IMR-90 (cell line): ENCODE measurements at regions not wholly inside any gene's neighbourhood (a gene's known extent, or its start where the extent isn't known, plus 50 kb on each side); places are given as distances from the start of the nearest gene placed in this dataset.

ENCODE experiments used
- ATAC-seq: fragments of 200-7000 bp; cut with Tn5 transposase; 2 replicates; pipeline ENCODE4 v1.9.1; 2020; ENCODE audit warnings: low read depth, mild to moderate bottlenecking, moderate library complexity
- BruUV-seq: library from RNA; stranded (reverse); fragments of 400-500 nt; replicated peaks from 2 replicates; lab custom pipeline; 2021; lab: Mats Ljungman, UMichigan
- CTCF ChIA-PET: fragments of 300-600 bp; formaldehyde crosslinking; extraction: SDS; loops from one replicate; lab custom pipeline; 2021; ENCODE audit warnings: antibody characterized with exemption; lab: Yijun Ruan, JAX
- POLR2A ChIA-PET: fragments of 300-600 bp; sonication (Branson Sonifier 250); formaldehyde crosslinking; loops from one replicate; lab custom pipeline; 2022; ENCODE audit warnings: antibody characterized with exemption; ENCODE audit not compliant: unreplicated experiment; lab: Charles Lee
- DNase-seq: peaks from one replicate; pipeline ENCODE4 v3.0.0; 2013
- H2AFZ ChIP-seq: replicated peaks from 2 replicates; pipeline ENCODE3; 2013; ENCODE audit warnings: low read length, mild to moderate bottlenecking; ENCODE audit not compliant: poor library complexity
- H2AK5ac ChIP-seq: 2 replicates; pipeline ENCODE4 v1.6.1; 2013; ENCODE audit warnings: low read depth, low read length, inconsistent platforms
- H2AK9ac ChIP-seq: replicated peaks from 2 replicates; pipeline ENCODE3; 2013; ENCODE audit warnings: mild to moderate bottlenecking, low read depth, low read length, moderate library complexity; ENCODE audit not compliant: poor library complexity
- H2BK120ac ChIP-seq: 2 replicates; pipeline ENCODE4 v1.6.1; 2013; ENCODE audit warnings: low read depth, low read length, inconsistent platforms
- H2BK15ac ChIP-seq: 3 replicates; pipeline ENCODE4 v1.6.1; 2013; ENCODE audit warnings: low read depth, low read length, inconsistent platforms
- H2BK20ac ChIP-seq: 2 replicates; pipeline ENCODE4 v1.6.1; 2013; ENCODE audit warnings: low read depth, mild to moderate bottlenecking, inconsistent platforms, low read length, moderate library complexity
- H2BK5ac ChIP-seq: 2 replicates; pipeline ENCODE4 v1.6.1; 2013; ENCODE audit warnings: mild to moderate bottlenecking, low read depth, low read length, inconsistent platforms; ENCODE audit not compliant: poor library complexity, severe bottlenecking
- H3K14ac ChIP-seq: replicated peaks from 2 replicates; pipeline ENCODE4 v1.6.1; 2013; ENCODE audit warnings: low read depth, low read length, inconsistent platforms
- H3K18ac ChIP-seq: 2 replicates; pipeline ENCODE4 v1.6.1; 2013; ENCODE audit warnings: low read depth, low read length, control low read depth
- H3K23ac ChIP-seq: 2 replicates; pipeline ENCODE4 v1.6.1; 2013; ENCODE audit warnings: low read depth, low read length, inconsistent platforms
- H3K27ac ChIP-seq: 2 replicates; pipeline ENCODE4 v1.5.1; 2013; ENCODE audit warnings: mild to moderate bottlenecking, control low read depth, low read length; ENCODE audit not compliant: insufficient read depth
- H3K27me3 ChIP-seq: 2 replicates; pipeline ENCODE4 v1.6.1; 2013; ENCODE audit warnings: low read length; ENCODE audit not compliant: control insufficient read depth, insufficient read depth
- H3K36me3 ChIP-seq: 2 replicates; pipeline ENCODE4 v1.6.1; 2013; ENCODE audit warnings: low read length, mixed read lengths; ENCODE audit not compliant: control insufficient read depth, insufficient read depth
- H3K4ac ChIP-seq: 2 replicates; pipeline ENCODE4 v1.6.1; 2013; ENCODE audit warnings: low read depth, low read length, inconsistent platforms
- H3K4me1 ChIP-seq: 2 replicates; pipeline ENCODE4 v1.6.1; 2013; ENCODE audit warnings: low read length, mixed read lengths; ENCODE audit not compliant: control insufficient read depth, insufficient read depth
- H3K4me2 ChIP-seq: 2 replicates; pipeline ENCODE4 v1.6.1; 2013; ENCODE audit warnings: low read depth, mild to moderate bottlenecking, control low read depth, low read length, moderate library complexity
- H3K4me3 ChIP-seq: 2 replicates; pipeline ENCODE4 v1.5.1; 2013; ENCODE audit warnings: low read depth, mild to moderate bottlenecking, control low read depth, low read length, moderate library complexity; ENCODE audit not compliant: insufficient read depth
- H3K56ac ChIP-seq: 2 replicates; pipeline ENCODE4 v1.6.1; 2013; ENCODE audit warnings: low read length, inconsistent platforms; ENCODE audit not compliant: insufficient read depth; ENCODE audit errors: extremely low read depth
- H3K79me1 ChIP-seq, 2 experiments: 2 replicates each; pipeline ENCODE4 v1.6.1; 2013; ENCODE audit warnings: low read length in 2 of 2, inconsistent platforms in 1 of 2, low read depth in 1 of 2
- H3K9ac ChIP-seq: 2 replicates; pipeline ENCODE4 v1.6.1; 2013; ENCODE audit warnings: low read depth, low read length, control low read depth
- H3K9me1 ChIP-seq: 2 replicates; pipeline ENCODE4 v1.6.1; 2013; ENCODE audit warnings: low read length, inconsistent platforms; ENCODE audit not compliant: insufficient read depth
- H3K9me3 ChIP-seq: 2 replicates; pipeline ENCODE4 v1.6.1; 2013; ENCODE audit warnings: low read length; ENCODE audit not compliant: control insufficient read depth, insufficient read depth
- H4K20me1 ChIP-seq: 2 replicates; pipeline ENCODE4 v1.6.1; 2013; ENCODE audit warnings: low read length, inconsistent platforms; ENCODE audit not compliant: insufficient read depth
- H4K5ac ChIP-seq: 2 replicates; pipeline ENCODE4 v1.6.1; 2013; ENCODE audit warnings: mild to moderate bottlenecking, low read depth, low read length, control low read depth
- H4K8ac ChIP-seq, 2 experiments: 2 replicates each; pipeline ENCODE4 v1.6.1; 2013; ENCODE audit warnings: low read depth in 2 of 2, low read length in 2 of 2, control low read depth in 1 of 2, inconsistent platforms in 1 of 2
- H4K91ac ChIP-seq: 2 replicates; pipeline ENCODE4 v1.6.1; 2013; ENCODE audit warnings: low read depth, low read length, inconsistent platforms; ENCODE audit not compliant: insufficient read depth
- CEBPB ChIP-seq: IDR thresholded peaks from 2 replicates; pipeline ENCODE4 v1.6.1; 2012; ENCODE audit warnings: low read depth, low read length, improper control_type of control experiment
- CHD1 ChIP-seq: IDR thresholded peaks from 2 replicates; pipeline ENCODE4 v1.6.1; 2012; ENCODE audit warnings: low read depth, low read length, improper control_type of control experiment
- ELK1 ChIP-seq: fragments of 150-350 bp; IDR thresholded peaks from 2 replicates; pipeline ENCODE4 v1.6.1; 2016; ENCODE audit warnings: low read depth, mild to moderate bottlenecking, low read length, moderate library complexity, borderline replicate concordance
- MXI1 ChIP-seq: IDR thresholded peaks from 2 replicates; pipeline ENCODE4 v1.6.1; 2012; ENCODE audit warnings: low read depth, mild to moderate bottlenecking, low read length, moderate library complexity, borderline replicate concordance
- NFE2L2 ChIP-seq: fragments of 150-350 bp; IDR thresholded peaks from 2 replicates; pipeline ENCODE4 v1.6.1; 2016; ENCODE audit warnings: low read depth, mild to moderate bottlenecking, low read length
- POLR2A ChIP-seq: IDR thresholded peaks from 2 replicates; pipeline ENCODE4 v1.6.1; 2012; ENCODE audit warnings: mild to moderate bottlenecking, low read depth, low read length
- RAD21 ChIP-seq: IDR thresholded peaks from 2 replicates; pipeline ENCODE4 v1.6.1; 2012; ENCODE audit warnings: low read length, improper control_type of control experiment
- SMC3 ChIP-seq: fragments of 150-350 bp; IDR thresholded peaks from 2 replicates; pipeline ENCODE4 v1.6.1; 2016; ENCODE audit warnings: low read depth, mild to moderate bottlenecking, antibody characterized with exemption, low read length, moderate library complexity
- USF2 ChIP-seq: fragments of 150-350 bp; IDR thresholded peaks from 2 replicates; pipeline ENCODE4 v1.6.1; 2017; ENCODE audit warnings: mild to moderate bottlenecking, antibody characterized with exemption, low read length, low read depth
- WGBS, 2 experiments: methylation state at CpG; one replicate each; pipeline versions ENCODE4 v1.1.5 to v1.1.7; 2013; ENCODE audit warnings: missing lambda C conversion rate in 2 of 2; ENCODE audit not compliant: insufficient read length in 1 of 2; ENCODE audit errors: extremely low coverage in 2 of 2; 5-methylcytosine and 5-hydroxymethylcytosine counted together
- dilution Hi-C: fragments of 300-500 bp; cut with HindIII; formaldehyde crosslinking; loops from one replicate; pipeline ENCODE4 v1.14.3; 2018; ENCODE audit warnings: low sequenced_read_pairs; ENCODE audit not compliant: unreplicated experiment
- in situ Hi-C: fragments of 300-500 bp; cut with MboI; formaldehyde crosslinking; loops from 3 replicates; pipeline ENCODE4 v1.14.3; 2019; ENCODE audit warnings: low sequenced_read_pairs, inconsistent platforms, mixed read lengths
- intact Hi-C: fragments of 100-400 bp; cut with micrococcal nuclease; formaldehyde crosslinking; loops from 2 replicates; pipeline ENCODE4 v1.10.0; 2022

GRCh38 chr3:193911784-193912340, 224.1 kb upstream of the HES1 start:
- H3K36me3 ChIP-seq = no peaks in the 10 kb centered on the region
- H4K8ac ChIP-seq = no peak overlapping the region
- ATAC-seq (no peak), DNase-seq (no peak)
- H4K5ac ChIP-seq = no peak overlapping the region
- TF ChIP-seq NFE2L2 (no peak), POLR2A (no peak), SMC3 (no peak), MXI1 (no peak), CHD1 (no peak), USF2 (no peak), ELK1 (no peak), RAD21 (no peak), CEBPB (no peak)
- no peak overlapping the region for H3K9ac ChIP-seq
- H2BK15ac ChIP-seq = no peak overlapping the region
- H3K4me1 ChIP-seq = no peaks in the 10 kb centered on the region
- H3K56ac ChIP-seq = no peak overlapping the region
- H2AFZ ChIP-seq = no peak overlapping the region
- peaks cover 19% of the 10 kb centered on the region for H3K27me3 ChIP-seq
- CTCF ChIA-PET = no interaction called here
- H3K27ac ChIP-seq = no peak overlapping the region
- POLR2A ChIA-PET = no interaction called here
- H3K23ac ChIP-seq = no peak overlapping the region
- peaks cover 4% of the 10 kb centered on the region; the same call in 1 of the 2 replicates for H3K9me3 ChIP-seq
- no peak overlapping the region for H3K4ac ChIP-seq
- H2BK20ac ChIP-seq = no peak overlapping the region
- no peak overlapping the region for H2AK5ac ChIP-seq
- H3K9me1 ChIP-seq = no peaks in the 10 kb centered on the region
- 62% methylated on average over 2 of the region's 12 CpGs; no CpG with 5 or more reads in 1 of the 2 experiments for WGBS, 2 experiments
- intact Hi-C loops = no loop called here
- no TSS peak for BruUV-seq
- no peak overlapping the region for H2BK120ac ChIP-seq
- H2AK9ac ChIP-seq = no peak overlapping the region
- no peaks in the 10 kb centered on the region for H3K79me1 ChIP-seq
- no peak overlapping the region for H3K18ac ChIP-seq
- no peak overlapping the region for H4K91ac ChIP-seq
- dilution Hi-C loops = no loop called here
- no peak overlapping the region for H2BK5ac ChIP-seq
- H3K4me3 ChIP-seq = no peak overlapping the region
- H3K14ac ChIP-seq = no peak overlapping the region
- in situ Hi-C loops = no loop called here
- no peak overlapping the region for H3K4me2 ChIP-seq
- no peaks in the 10 kb centered on the region for H4K20me1 ChIP-seq
